A673 (cell line): ENCODE measurements at regions not wholly inside any gene's neighbourhood (a gene's known extent, or its start where the extent isn't known, plus 50 kb on each side); places are given as distances from the start of the nearest gene placed in this dataset.

Experiments
- EZH2 ChIP-seq: fragments of 200-600 bp; sonication (generic); IDR thresholded peaks from 2 replicates; pipeline ENCODE4 v1.6.1; 2017; ENCODE audit warnings: borderline replicate concordance, low read depth, mild to moderate bottlenecking, mixed read lengths, antibody characterized with exemption, low read length; ENCODE audit not compliant: poor library complexity, severe bottlenecking
- TF ChIP-seq, protein P1 (sequence below): fragments of 300-800, 200-600 bp; sonication (generic); conservative IDR thresholded peaks from 2 replicates; pipeline ENCODE4 v1.5.1; 2017; ENCODE audit warnings: low read depth, mild to moderate bottlenecking, antibody characterized with exemption, low read length, moderate library complexity, mixed read lengths

DNA sequence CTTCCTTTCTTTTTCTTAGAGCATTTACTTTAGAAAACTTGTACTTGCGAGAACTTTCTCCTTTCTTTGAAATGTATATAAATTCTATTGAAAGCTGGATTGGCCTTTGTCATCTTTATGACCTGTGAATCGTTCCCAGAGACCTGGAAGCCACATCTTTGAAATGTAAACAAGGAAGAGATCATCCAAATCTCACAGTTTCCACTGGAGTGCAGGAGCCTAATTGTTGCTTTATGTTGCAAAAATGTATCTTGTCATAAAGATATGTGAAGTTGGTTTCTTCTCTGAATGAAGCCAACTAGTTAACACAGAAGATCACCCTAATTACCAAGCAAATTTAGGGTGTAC, 1101.8 kb downstream of the TAF11L14 start:
- TF ChIP-seq, protein P1, sequence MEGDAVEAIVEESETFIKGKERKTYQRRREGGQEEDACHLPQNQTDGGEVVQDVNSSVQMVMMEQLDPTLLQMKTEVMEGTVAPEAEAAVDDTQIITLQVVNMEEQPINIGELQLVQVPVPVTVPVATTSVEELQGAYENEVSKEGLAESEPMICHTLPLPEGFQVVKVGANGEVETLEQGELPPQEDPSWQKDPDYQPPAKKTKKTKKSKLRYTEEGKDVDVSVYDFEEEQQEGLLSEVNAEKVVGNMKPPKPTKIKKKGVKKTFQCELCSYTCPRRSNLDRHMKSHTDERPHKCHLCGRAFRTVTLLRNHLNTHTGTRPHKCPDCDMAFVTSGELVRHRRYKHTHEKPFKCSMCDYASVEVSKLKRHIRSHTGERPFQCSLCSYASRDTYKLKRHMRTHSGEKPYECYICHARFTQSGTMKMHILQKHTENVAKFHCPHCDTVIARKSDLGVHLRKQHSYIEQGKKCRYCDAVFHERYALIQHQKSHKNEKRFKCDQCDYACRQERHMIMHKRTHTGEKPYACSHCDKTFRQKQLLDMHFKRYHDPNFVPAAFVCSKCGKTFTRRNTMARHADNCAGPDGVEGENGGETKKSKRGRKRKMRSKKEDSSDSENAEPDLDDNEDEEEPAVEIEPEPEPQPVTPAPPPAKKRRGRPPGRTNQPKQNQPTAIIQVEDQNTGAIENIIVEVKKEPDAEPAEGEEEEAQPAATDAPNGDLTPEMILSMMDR = no peak
- TF ChIP-seq EZH2 = no peak
